ENCODE measurements at regions not wholly inside any gene's neighbourhood (a gene's known extent, or its start where the extent isn't known, plus 50 kb on each side); places are given as distances from the start of the nearest gene placed in this dataset.

- ChIA-PET CTCF (no interaction called here), POLR2A (no interaction called here)
- TF ChIP-seq FOXK2 (IDR thresholded peaks at IDR 0.05) = no peak
- TF ChIP-seq FOXA1 (IDR thresholded peaks at IDR 0.05) = no peak
- no peak for TF ChIP-seq ELF4 (IDR thresholded peaks at IDR 0.05)
- TF ChIP-seq TARDBP (IDR thresholded peaks at IDR 0.05) = no peak
- TF ChIP-seq ARNT (IDR thresholded peaks at IDR 0.05) = no peak
- TF ChIP-seq ZNF384 (IDR thresholded peaks at IDR 0.05) = no peak
- TF ChIP-seq BHLHE40 (IDR thresholded peaks at IDR 0.05; ENCODE audit: borderline replicate concordance) = no peak
- TF ChIP-seq NFRKB (IDR thresholded peaks at IDR 0.05) = no peak
- no peak for TF ChIP-seq HDGF (IDR thresholded peaks at IDR 0.05; ENCODE audit: borderline replicate concordance)
- no peak for TF ChIP-seq SUZ12 (IDR thresholded peaks at IDR 0.05)
- TF ChIP-seq L3MBTL2 (conservative IDR thresholded peaks at IDR 0.05) = no peak
- DNase-seq (ENCODE audit: extremely low spot score) = no peak
Measured at GRCh38 chr12:46445093-46445492, 72.5 kb upstream of the SLC38A2 start.

GRCh38 chr12:46443594-46444263, 71.2 kb upstream of the SLC38A2 start:
- TF ChIP-seq ZNF384 (IDR thresholded peaks at IDR 0.05) = no peak
- TF ChIP-seq BHLHE40 (IDR thresholded peaks at IDR 0.05; ENCODE audit: borderline replicate concordance) = no peak
- TF ChIP-seq ELF4 (IDR thresholded peaks at IDR 0.05) = no peak
- no peak for TF ChIP-seq CTBP1 (IDR thresholded peaks at IDR 0.05; ENCODE audit: borderline replicate concordance)
- TF ChIP-seq HDGF (IDR thresholded peaks at IDR 0.05; ENCODE audit: borderline replicate concordance) = no peak
- ChIA-PET CTCF (no interaction called here), POLR2A (no interaction called here)
- no peak for DNase-seq (ENCODE audit: extremely low spot score)

- TF ChIP-seq ARNT (IDR thresholded peaks at IDR 0.05) (no peak), HDGF (IDR thresholded peaks at IDR 0.05; ENCODE audit: borderline replicate concordance) (no peak), FOXM1 (IDR thresholded peaks at IDR 0.05; ENCODE audit: borderline replicate concordance) (no peak), SP1 (IDR thresholded peaks at IDR 0.05) (no peak), CTBP1 (IDR thresholded peaks at IDR 0.05; ENCODE audit: borderline replicate concordance) (no peak), ZNF384 (IDR thresholded peaks at IDR 0.05) (no peak), SUZ12 (IDR thresholded peaks at IDR 0.05) (no peak), FOXK2 (IDR thresholded peaks at IDR 0.05) (no peak), NFRKB (IDR thresholded peaks at IDR 0.05) (no peak)
- POLR2A ChIA-PET = no interaction called here
- no peak for DNase-seq (ENCODE audit: extremely low spot score)
- CTCF ChIA-PET = interaction anchor here (0.7 kb wide), 1 partner anchor 23 kb away, joined by 3 read pairs; no protein-coding TSS in a partner anchor
Measured at GRCh38 chr12:46442738-46443137, 70.2 kb upstream of the SLC38A2 start.

GRCh38 chr12:46442239-46442638, 69.7 kb upstream of the SLC38A2 start:
- ChIA-PET CTCF (interaction anchor here (0.5 to 0.7 kb wide), 2 partner anchors 10 to 23 kb away, joined by 3 to 4 read pairs; no protein-coding TSS in a partner anchor), POLR2A (interaction anchor here (0.9 kb wide), 1 partner anchor 70 kb away, joined by 3 read pairs; no protein-coding TSS in a partner anchor)
- TF ChIP-seq SP1 (IDR thresholded peaks at IDR 0.05) = no peak
- no peak for DNase-seq (ENCODE audit: extremely low spot score)

- no peak for TF ChIP-seq ZNF384 (IDR thresholded peaks at IDR 0.05)
- TF ChIP-seq ELF4 (IDR thresholded peaks at IDR 0.05) = no peak
- no peak for TF ChIP-seq CTBP1 (IDR thresholded peaks at IDR 0.05; ENCODE audit: borderline replicate concordance)
- TF ChIP-seq NFRKB (IDR thresholded peaks at IDR 0.05) = no peak
- TF ChIP-seq BHLHE40 (IDR thresholded peaks at IDR 0.05; ENCODE audit: borderline replicate concordance) = no peak
- no peak for TF ChIP-seq PKNOX1 (IDR thresholded peaks at IDR 0.05)
- no peak for TF ChIP-seq LEF1 (IDR thresholded peaks at IDR 0.05; ENCODE audit: borderline replicate concordance)
- no peak for TF ChIP-seq ARNT (IDR thresholded peaks at IDR 0.05)
- TF ChIP-seq FOXM1 (IDR thresholded peaks at IDR 0.05; ENCODE audit: borderline replicate concordance) = no peak
- no peak for TF ChIP-seq SP1 (IDR thresholded peaks at IDR 0.05)
- no peak for DNase-seq (ENCODE audit: extremely low spot score)
- ChIA-PET CTCF (no interaction called here), POLR2A (no interaction called here)
Measured at GRCh38 chr12:46439793-46440511, 67.4 kb upstream of the SLC38A2 start.

- TF ChIP-seq SP1 (IDR thresholded peaks at IDR 0.05) (no peak), FOXK2 (IDR thresholded peaks at IDR 0.05) (no peak), PKNOX1 (IDR thresholded peaks at IDR 0.05) (no peak), ELF4 (IDR thresholded peaks at IDR 0.05) (no peak), TARDBP (IDR thresholded peaks at IDR 0.05) (no peak), HDGF (IDR thresholded peaks at IDR 0.05; ENCODE audit: borderline replicate concordance) (no peak), CTBP1 (IDR thresholded peaks at IDR 0.05; ENCODE audit: borderline replicate concordance) (no peak), NFRKB (IDR thresholded peaks at IDR 0.05) (no peak), ARNT (IDR thresholded peaks at IDR 0.05) (no peak), FOXM1 (IDR thresholded peaks at IDR 0.05; ENCODE audit: borderline replicate concordance) (no peak), SUZ12 (IDR thresholded peaks at IDR 0.05) (no peak), BHLHE40 (IDR thresholded peaks at IDR 0.05; ENCODE audit: borderline replicate concordance) (no peak), L3MBTL2 (conservative IDR thresholded peaks at IDR 0.05) (no peak), ZNF384 (IDR thresholded peaks at IDR 0.05) (no peak), FOXA1 (IDR thresholded peaks at IDR 0.05) (no peak), LEF1 (IDR thresholded peaks at IDR 0.05; ENCODE audit: borderline replicate concordance) (no peak)
- CTCF ChIA-PET = no interaction called here
- DNase-seq (ENCODE audit: extremely low spot score) = no peak
- POLR2A ChIA-PET = no interaction called here
Measured at GRCh38 chr12:46438719-46439319, 66.2 kb upstream of the SLC38A2 start.

Measured in HEK293T (cell line).